Skeletal muscle satellite cell (primary cell): ENCODE measurements at regions not wholly inside any gene's neighbourhood (a gene's known extent, or its start where the extent isn't known, plus 50 kb on each side); places are given as distances from the start of the nearest gene placed in this dataset.
"Not testable (repeated sequence)": the region's sequence is repeated elsewhere in the genome, so short reads cannot be mapped to it uniquely, and the experiment has no call there.

ENCODE experiments used
- H3K27me3 ChIP-seq: 2 replicates; pipeline ENCODE4 v1.7.0; 2013; ENCODE audit warnings: low read length; ENCODE audit not compliant: control insufficient read depth, insufficient read depth
- H3K36me3 ChIP-seq: 2 replicates; pipeline ENCODE4 v1.7.0; 2013; ENCODE audit warnings: mild to moderate bottlenecking, control low read depth, low read length; ENCODE audit not compliant: insufficient read depth
- H3K4me1 ChIP-seq: 2 replicates; pipeline ENCODE4 v1.7.0; 2013; ENCODE audit warnings: low read length; ENCODE audit not compliant: control insufficient read depth, insufficient read depth
- H3K4me2 ChIP-seq: 2 replicates; pipeline ENCODE4 v1.7.0; 2013; ENCODE audit warnings: mild to moderate bottlenecking, low read length
- H3K4me3 ChIP-seq: 2 replicates; pipeline ENCODE4 v1.7.0; 2013; ENCODE audit warnings: low read length
- H3K9ac ChIP-seq: 2 replicates; pipeline ENCODE4 v1.7.0; 2013; ENCODE audit warnings: mild to moderate bottlenecking, low read depth, low read length, moderate library complexity
- H3K9me3 ChIP-seq: replicated peaks from 2 replicates; pipeline ENCODE4 v1.7.0; 2013; ENCODE audit warnings: mild to moderate bottlenecking, control low read depth, low read length

DNA sequence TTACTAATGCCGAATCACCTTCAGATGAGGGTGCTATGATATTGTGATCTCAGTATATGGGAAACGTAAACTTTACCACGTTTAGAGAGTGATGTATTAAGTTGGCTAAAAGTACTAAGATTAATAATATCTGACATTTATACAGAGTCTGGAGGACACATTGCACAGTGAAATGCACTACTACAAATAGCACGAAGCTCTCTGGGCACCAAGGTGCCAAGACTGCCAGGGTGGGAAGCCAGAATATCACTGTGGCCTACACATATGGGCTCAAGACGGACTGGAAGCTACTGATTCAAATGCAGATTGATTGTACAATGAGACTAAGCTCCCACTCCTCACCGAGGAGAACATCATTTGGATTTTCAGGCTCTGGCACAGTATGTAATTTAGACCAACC, 113.3 kb upstream of the LIPC start:
- H3K4me3 ChIP-seq: no peak overlapping the region
- no peaks in the 10 kb centered on the region for H3K4me1 ChIP-seq
- H3K9ac ChIP-seq: no peak overlapping the region
- no peaks in the 10 kb centered on the region for H3K36me3 ChIP-seq
- H3K27me3 ChIP-seq: no peaks in the 10 kb centered on the region
- no peaks in the 10 kb centered on the region for H3K9me3 ChIP-seq
- no peak overlapping the region for H3K4me2 ChIP-seq

DNA sequence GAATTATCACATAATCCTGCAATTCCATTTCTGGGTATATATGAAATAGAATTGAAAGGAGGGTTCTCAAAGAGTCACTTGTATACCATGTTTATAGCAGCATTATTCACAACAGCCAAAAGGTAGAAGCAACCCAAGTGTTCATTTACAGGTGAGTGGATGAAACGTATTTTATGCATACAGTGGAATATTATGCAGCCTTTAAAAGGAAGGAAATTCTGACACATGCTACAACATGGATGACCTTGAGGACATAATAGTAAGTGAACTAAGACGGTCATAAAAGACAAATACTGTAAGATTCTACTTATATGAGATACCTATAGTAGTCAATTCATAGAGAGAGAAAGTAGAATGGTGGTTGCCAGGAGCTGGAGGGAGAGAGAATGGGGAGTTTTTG, 110.8 kb upstream of the LIPC start:
- Histone ChIP-seq H3K9ac (no peak overlapping the region), H3K4me1 (no peaks in the 10 kb centered on the region), H3K27me3 (no peaks in the 10 kb centered on the region), H3K9me3 (no peaks in the 10 kb centered on the region), H3K36me3 (no peaks in the 10 kb centered on the region), H3K4me3 (no peak overlapping the region), H3K4me2 (no peak overlapping the region)

DNA sequence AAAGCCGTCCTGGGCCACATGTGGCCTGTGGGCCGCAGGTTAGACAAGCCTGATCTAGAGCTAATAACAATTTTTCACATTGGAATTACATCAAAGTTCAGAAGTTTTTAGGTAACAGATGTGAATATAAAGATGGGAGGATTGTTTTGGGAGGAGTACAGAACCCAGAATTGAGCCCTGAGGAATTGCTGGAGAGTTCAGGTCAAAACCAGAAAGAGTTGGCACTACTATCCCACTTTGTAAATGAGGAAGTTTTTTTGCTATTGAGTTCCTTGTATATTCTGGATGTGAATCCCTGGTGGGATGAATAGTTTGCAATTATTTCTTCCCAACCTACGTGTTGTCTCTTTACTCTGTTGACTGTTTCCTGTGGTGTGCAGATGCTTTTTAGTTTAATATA, 109.5 kb upstream of the LIPC start:
- H3K36me3 ChIP-seq: no peaks in the 10 kb centered on the region
- H3K9ac ChIP-seq: no peak overlapping the region
- H3K4me1 ChIP-seq: no peaks in the 10 kb centered on the region
- H3K4me2 ChIP-seq: no peak overlapping the region
- no peak overlapping the region for H3K4me3 ChIP-seq
- H3K27me3 ChIP-seq: no peaks in the 10 kb centered on the region
- H3K9me3 ChIP-seq: no peaks in the 10 kb centered on the region

DNA sequence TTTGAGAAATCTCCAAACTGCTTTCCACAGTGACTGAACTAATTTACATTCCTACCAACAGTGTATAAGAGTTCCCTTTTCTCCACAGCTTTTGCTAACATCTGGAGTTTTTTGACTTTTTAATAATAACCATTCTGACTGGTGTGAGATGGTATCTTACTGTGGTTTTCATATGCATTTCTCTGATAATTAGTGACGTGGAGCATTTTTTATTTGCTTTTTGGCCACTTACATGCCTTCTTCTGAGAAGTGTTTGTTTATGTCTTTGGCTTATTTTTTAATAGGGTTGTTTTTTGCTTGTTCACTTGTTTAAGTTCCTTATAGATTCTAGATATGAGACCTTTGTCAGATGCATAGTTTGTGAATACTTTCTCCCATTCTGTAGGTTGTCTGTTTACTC, 108.5 kb upstream of the LIPC start:
- not testable (repeated sequence) for H3K4me2 ChIP-seq, H3K4me3 ChIP-seq, H3K36me3 ChIP-seq, H3K9ac ChIP-seq, H3K4me1 ChIP-seq, H3K27me3 ChIP-seq, H3K9me3 ChIP-seq

DNA sequence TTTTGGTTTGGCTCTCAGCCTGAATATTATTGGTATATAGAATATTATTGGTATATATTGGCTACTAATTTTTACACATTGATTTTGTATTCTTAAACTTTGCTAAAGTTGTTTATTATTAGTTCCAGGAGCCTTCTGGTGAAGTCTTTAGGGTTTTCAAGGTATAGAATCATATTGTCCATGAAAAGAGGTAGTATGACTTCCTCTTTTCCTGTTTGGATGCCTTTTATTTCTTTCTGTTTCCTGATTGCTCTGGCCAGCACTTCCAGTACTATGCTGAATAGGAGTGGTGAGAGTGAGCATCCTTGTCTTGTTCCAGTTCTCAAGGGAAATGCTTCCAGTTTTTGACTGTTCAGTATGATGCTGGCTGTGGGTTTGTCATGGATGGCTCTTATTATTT, 107.3 kb upstream of the LIPC start:
- no peaks in the 10 kb centered on the region for H3K36me3 ChIP-seq
- H3K27me3 ChIP-seq: no peaks in the 10 kb centered on the region
- H3K4me2 ChIP-seq: no peak overlapping the region
- H3K4me3 ChIP-seq: no peak overlapping the region
- no peaks in the 10 kb centered on the region for H3K9me3 ChIP-seq
- no peaks in the 10 kb centered on the region for H3K4me1 ChIP-seq
- no peak overlapping the region for H3K9ac ChIP-seq

DNA sequence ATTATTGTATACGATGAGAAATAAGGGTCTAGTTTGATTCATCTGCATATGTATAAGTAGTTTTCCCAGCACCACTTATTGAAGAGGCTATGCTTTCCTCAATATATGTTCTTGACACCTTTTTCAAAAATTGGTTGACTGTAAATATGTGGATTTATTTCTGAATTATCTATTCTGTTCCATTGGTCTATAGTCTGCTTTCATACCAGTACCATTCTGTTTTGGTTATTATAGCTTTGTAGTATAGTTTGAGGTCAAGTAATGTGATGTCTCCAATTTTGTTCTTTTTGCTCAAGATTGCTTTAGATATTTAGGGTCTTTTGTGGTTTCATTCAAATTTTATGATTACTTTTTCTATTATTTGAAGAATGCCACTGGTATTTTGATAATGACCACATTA, 103.8 kb upstream of the LIPC start:
- Histone ChIP-seq H3K4me1 (peaks cover 30% of the 10 kb centered on the region), H3K4me3 (no peak overlapping the region), H3K9me3 (no peaks in the 10 kb centered on the region), H3K9ac (no peak overlapping the region), H3K27me3 (no peaks in the 10 kb centered on the region), H3K4me2 (no peak overlapping the region), H3K36me3 (no peaks in the 10 kb centered on the region)

DNA sequence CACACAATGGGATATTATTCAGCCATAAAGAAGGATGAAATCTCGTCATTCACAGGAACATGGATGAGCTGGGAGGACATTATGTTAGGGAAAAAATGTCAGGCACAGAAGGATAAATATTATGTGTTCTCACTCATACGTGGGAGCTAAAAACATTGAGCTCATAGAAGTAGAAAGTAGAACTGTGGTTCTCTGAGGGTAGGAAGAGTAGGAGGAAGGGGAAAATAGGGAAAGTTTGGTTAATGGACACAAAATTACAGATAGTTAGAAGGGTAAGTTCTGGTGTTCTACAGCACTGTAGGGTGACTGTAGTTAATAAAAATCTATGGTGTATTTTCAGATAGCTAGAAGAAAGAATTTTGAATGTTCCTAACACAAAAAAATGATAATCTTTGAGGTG, 102.6 kb upstream of the LIPC start:
- no peak overlapping the region for H3K4me3 ChIP-seq
- no peaks in the 10 kb centered on the region for H3K27me3 ChIP-seq
- peaks cover 37% of the 10 kb centered on the region for H3K4me1 ChIP-seq
- H3K9ac ChIP-seq: no peak overlapping the region
- H3K4me2 ChIP-seq: no peak overlapping the region
- no peaks in the 10 kb centered on the region for H3K9me3 ChIP-seq
- no peaks in the 10 kb centered on the region for H3K36me3 ChIP-seq

DNA sequence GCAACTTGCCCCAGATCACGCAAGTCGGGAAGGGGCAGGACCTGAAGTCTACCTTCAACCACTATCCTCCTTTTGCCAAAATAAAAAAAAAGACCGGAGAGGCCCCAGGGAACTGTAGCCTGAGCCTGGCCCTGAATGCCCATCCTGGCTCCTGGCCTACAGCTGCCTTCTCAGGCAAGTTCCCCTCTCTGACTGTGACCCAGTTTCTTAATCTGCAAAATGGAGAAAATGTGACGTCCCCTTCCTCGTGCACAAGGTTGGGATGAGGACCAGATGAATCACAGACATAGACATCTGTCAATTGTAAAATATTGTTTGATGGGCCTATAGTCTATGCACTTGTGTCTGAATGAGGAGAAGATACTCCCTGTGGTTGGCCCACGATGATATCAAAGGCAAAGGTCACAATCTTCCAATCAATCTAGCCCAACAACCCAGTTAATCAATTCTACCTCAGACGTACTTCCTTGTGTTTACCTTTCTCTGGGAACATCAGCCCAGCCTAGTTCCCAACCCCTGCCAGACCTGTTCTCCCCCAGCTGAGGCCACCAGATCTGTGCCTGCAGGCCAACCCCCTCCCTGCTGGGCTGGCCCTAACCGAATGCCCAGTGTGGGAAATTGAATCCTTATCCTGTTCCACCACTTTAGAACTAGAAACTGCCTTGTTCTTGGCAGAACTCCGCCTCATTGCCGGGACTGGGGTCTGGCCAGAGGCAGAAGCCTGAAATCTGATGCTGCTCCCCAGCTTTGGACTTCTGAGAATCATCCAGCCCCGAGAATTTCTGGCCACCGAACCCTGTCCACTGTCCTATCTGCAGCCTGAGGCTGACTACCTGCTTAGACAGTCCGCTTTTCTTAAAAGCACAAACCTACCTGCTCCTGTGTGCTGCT, 101.8 kb upstream of the LIPC start:
- no peaks in the 10 kb centered on the region for H3K27me3 ChIP-seq
- no peak overlapping the region for H3K4me3 ChIP-seq
- H3K36me3 ChIP-seq: no peaks in the 10 kb centered on the region
- H3K9me3 ChIP-seq: no peaks in the 10 kb centered on the region
- H3K4me2 ChIP-seq: no peak overlapping the region
- peaks cover 37% of the 10 kb centered on the region for H3K4me1 ChIP-seq
- peak overlapping the region; percentile 15 for H3K9ac ChIP-seq

DNA sequence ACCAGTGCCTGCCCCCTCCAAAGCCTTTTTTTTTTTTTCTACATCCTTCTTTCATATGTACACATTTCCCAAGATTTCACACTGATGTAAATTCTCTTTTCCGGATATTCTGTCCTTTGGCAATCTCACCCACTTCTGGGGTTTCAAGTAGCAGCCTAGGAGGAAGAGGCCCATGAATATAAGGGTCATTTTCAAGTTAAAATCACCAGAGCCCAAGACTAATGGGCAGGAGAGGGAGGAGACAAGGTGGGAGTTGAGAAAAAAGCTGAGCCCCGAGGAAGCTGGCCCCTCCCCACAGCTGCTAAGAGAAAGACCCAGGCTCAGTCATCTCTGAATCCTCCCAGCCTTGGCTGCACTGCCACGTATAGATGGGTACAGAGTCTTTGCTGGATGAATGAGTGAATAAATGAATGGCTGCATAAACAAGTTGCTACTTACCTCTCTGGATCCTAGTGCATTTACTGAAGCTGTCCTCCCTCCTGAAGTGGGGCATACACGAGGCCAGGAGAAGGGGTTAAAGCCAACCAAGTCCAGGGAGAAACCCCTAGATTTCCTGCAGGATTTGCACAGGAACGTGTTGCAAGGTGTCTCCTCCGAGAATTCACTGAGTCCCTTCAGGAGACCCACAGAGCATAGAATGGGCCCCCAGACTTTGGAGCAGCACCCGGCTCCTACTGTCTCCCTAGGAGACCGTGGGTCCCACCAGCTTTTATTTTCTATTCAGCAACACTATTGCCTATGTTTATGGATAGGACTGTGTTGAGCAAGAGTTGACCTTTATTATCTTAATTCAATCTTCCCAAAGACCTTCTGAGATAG, 100.8 kb upstream of the LIPC start:
- H3K4me2 ChIP-seq: peak overlapping the region; percentile 67
- peaks cover 37% of the 10 kb centered on the region for H3K4me1 ChIP-seq
- H3K36me3 ChIP-seq: no peaks in the 10 kb centered on the region
- no peaks in the 10 kb centered on the region for H3K27me3 ChIP-seq
- H3K9ac ChIP-seq: peak overlapping the region; percentile 56
- H3K4me3 ChIP-seq: peak overlapping the region; percentile 16
- H3K9me3 ChIP-seq: no peaks in the 10 kb centered on the region

DNA sequence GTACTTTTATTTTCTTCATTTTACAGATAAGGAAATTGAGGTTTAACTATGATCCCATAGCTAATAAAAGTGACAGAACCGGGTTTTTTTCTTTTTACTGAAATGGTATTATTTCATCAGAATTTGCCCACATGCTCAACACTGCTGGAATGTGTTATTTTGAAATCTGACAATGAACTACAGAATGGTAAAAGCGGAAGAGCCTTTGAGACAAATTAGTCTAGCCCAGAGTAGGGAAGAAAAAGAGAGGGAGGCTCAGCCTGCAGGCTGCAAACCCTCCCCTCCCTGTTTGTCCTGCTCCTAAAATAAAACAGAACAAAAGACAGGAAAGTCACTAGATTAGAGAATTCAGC, 100.3 kb upstream of the LIPC start:
- peak overlapping the region; percentile 56 for H3K9ac ChIP-seq
- H3K27me3 ChIP-seq: no peaks in the 10 kb centered on the region
- H3K4me2 ChIP-seq: peak overlapping the region; percentile 67
- H3K4me1 ChIP-seq: peaks cover 37% of the 10 kb centered on the region
- no peaks in the 10 kb centered on the region for H3K9me3 ChIP-seq
- no peaks in the 10 kb centered on the region for H3K36me3 ChIP-seq
- H3K4me3 ChIP-seq: peak overlapping the region; percentile 16

DNA sequence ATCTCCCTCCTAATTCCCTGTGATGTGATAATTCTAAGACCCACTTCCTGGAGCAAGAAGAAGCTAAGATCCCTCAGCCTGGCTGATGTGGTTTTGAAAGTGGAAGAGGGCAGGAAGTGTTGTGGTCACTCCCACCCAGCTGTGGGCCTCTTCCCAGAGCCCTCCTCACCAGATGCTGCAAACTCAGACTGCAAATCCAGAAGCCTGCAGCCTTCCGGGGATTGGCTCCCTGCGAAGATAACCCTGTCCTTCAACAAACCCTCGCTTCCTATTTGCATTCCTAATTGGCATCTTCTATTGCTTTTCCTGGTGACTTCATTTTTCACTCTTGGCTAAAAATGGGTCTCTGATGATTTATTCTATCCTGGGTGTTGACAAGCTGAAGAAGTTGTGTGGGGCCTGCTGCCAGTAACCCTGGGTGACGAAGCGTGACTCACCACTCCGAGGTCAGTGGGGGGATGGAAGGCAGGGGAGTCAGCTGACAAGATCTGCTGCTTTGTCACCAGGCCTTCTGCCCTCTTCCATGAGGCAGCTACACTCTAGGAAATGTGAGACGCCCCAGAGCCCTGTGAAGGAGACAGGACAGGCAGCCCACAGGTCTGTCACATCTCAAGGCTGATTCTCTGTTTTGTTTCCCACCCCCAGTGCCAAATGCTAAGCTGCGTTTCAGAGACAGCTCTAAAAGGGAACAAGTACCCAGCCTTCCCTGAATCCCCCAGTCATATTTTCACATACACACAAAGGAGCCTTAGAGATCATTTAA, 99.7 kb upstream of the LIPC start:
- Histone ChIP-seq H3K36me3 (no peaks in the 10 kb centered on the region), H3K9me3 (no peaks in the 10 kb centered on the region), H3K4me2 (peak overlapping the region; percentile 67), H3K9ac (peak overlapping the region; percentile 78), H3K27me3 (no peaks in the 10 kb centered on the region), H3K4me3 (peak overlapping the region; percentile 16), H3K4me1 (peaks cover 37% of the 10 kb centered on the region)
